NCI-H82 treated with DMSO at 0.1 percent for 48 hours (cell line): ENCODE measurements at regions not wholly inside any gene's neighbourhood (a gene's known extent, or its start where the extent isn't known, plus 50 kb on each side); places are given as distances from the start of the nearest gene placed in this dataset.

Experiments
- DNase-seq: peaks from one replicate; lab custom pipeline; 2025; ENCODE audit not compliant: unreplicated experiment; lab: John Stamatoyannopoulos, UW

- DNase-seq, result no peak
These were observed 250.3 kb downstream of the ATG4C start for GRCh38 chr1:63034256-63034655.

GRCh38 chr1:63038586-63038985 is 254.7 kb downstream of the ATG4C start:
- DNase-seq, result no peak

GRCh38 chr1:63041660-63042059 is 257.7 kb downstream of the ATG4C start:
- DNase-seq, result no peak

GRCh38 chr1:63042278-63042677 is 258.3 kb downstream of the ATG4C start:
- DNase-seq, result no peak

GRCh38 chr1:63046539-63046938 is 262.6 kb downstream of the ATG4C start:
- DNase-seq, result no peak

GRCh38 chr1:63049135-63049534 is 265.2 kb downstream of the ATG4C start:
- no peak for DNase-seq

- DNase-seq, result no peak
These were observed 267.4 kb downstream of the ATG4C start for GRCh38 chr1:63051356-63051755.

GRCh38 chr1:63051886-63052285 is 268.0 kb downstream of the ATG4C start:
- no peak for DNase-seq

- no peak for DNase-seq
These were observed 268.2 kb upstream of the FOXD3 start for GRCh38 chr1:63054184-63054583.

- DNase-seq, result no peak
These were observed 259.0 kb upstream of the FOXD3 start for GRCh38 chr1:63063367-63063766.

- no peak for DNase-seq
These were observed 258.2 kb upstream of the FOXD3 start for GRCh38 chr1:63064135-63064534.

GRCh38 chr1:63068626-63069025 is 253.7 kb upstream of the FOXD3 start:
- DNase-seq, result no peak

GRCh38 chr1:63069214-63069613 is 253.2 kb upstream of the FOXD3 start:
- no peak for DNase-seq

GRCh38 chr1:63073309-63074306 is 248.8 kb upstream of the FOXD3 start:
- DNase-seq, result no peak

GRCh38 chr1:63074321-63074720 is 248.0 kb upstream of the FOXD3 start:
- DNase-seq, result no peak

GRCh38 chr1:63082766-63083165 is 239.6 kb upstream of the FOXD3 start:
- no peak for DNase-seq

- no peak for DNase-seq
These were observed 234.4 kb upstream of the FOXD3 start for GRCh38 chr1:63087966-63088365.

GRCh38 chr1:63099188-63099587 is 223.2 kb upstream of the FOXD3 start:
- no peak for DNase-seq

- no peak for DNase-seq
These were observed 221.0 kb upstream of the FOXD3 start for GRCh38 chr1:63101336-63101735.

GRCh38 chr1:63103682-63104081 is 218.7 kb upstream of the FOXD3 start:
- DNase-seq, result no peak

GRCh38 chr1:63107066-63107465 is 215.3 kb upstream of the FOXD3 start:
- no peak for DNase-seq

- DNase-seq, result no peak
These were observed 214.2 kb upstream of the FOXD3 start for GRCh38 chr1:63108206-63108605.
